C4-2B (cell line): ENCODE measurements at regions not wholly inside any gene's neighbourhood (a gene's known extent, or its start where the extent isn't known, plus 50 kb on each side); places are given as distances from the start of the nearest gene placed in this dataset.
A peak's percentile ranks its signal among the peaks of the same experiment; 100 is the strongest.

ENCODE experiments used
- H3K27ac ChIP-seq: fragments of 450-650 bp; 2 replicates; pipeline ENCODE4 v1.5.1; 2017
- CTCF ChIP-seq: fragments of 450-650 bp; conservative IDR thresholded peaks from 2 replicates; pipeline ENCODE4 v1.5.1; 2017; ENCODE audit warnings: mild to moderate bottlenecking
- ZFX ChIP-seq: fragments of 450-650 bp; IDR thresholded peaks from 2 replicates; pipeline ENCODE4 v1.6.1; 2017

GRCh38 chr2:217011576-217011975 is 151.7 kb upstream of the TNP1 start:
- TF ChIP-seq CTCF (no peak), ZFX (no peak)
- H3K27ac ChIP-seq, result no peak overlapping the region

GRCh38 chr2:217010173-217010572 is 150.3 kb upstream of the TNP1 start:
- no peak for TF ChIP-seq CTCF
- no peak for TF ChIP-seq ZFX

GRCh38 chr2:217008794-217009193 is 148.9 kb upstream of the TNP1 start:
- H3K27ac ChIP-seq, result no peak overlapping the region
- no peak for TF ChIP-seq ZFX
- no peak for TF ChIP-seq CTCF

More at GRCh38 chr2:217010173-217010572, 150.3 kb upstream of the TNP1 start:
- H3K27ac ChIP-seq, result no peak overlapping the region

- TF ChIP-seq CTCF (no peak), ZFX (no peak)
- H3K27ac ChIP-seq, result no peak overlapping the region
Measured at GRCh38 chr2:217006217-217006616, 146.4 kb upstream of the TNP1 start.

DNA sequence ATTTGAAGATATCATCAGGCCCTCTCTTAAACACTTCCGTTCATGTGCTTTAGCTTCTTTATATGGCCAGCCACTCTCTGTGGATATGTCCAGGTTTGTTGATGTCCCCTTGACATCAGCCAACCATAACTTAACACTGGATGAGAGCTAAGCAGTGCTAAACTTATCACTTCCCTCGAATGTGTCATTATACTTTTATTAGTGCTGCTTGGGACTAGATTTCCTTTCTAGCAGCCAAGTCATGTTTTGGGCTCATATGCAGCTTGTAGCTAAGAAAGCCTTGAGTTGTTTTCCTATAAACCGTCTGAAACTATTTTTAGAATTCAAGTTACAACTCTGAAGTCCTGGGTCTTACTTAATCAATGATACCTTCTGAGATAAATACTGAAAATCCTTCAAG is 144.8 kb upstream of the TNP1 start:
- TF ChIP-seq CTCF (no peak), ZFX (no peak)
- no peak overlapping the region for H3K27ac ChIP-seq

DNA sequence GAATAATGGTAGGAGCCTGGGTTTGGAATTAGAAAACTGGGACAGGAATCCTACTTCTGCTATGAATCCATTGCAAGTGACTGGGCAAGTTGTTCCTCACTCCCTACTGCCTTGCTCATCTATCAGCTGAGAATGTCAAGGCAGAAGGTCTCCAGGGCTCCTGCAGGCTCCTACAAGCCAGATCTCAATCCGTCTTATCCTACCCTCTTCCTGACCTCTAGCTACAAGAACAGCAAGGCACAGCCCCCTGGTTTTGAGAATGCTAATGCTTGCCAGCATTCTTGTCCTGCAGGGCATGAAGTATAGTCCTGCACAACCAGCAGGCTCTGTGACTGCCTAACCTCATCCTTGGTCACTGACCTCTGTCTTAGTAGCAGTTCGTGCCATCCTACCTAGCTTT is 141.9 kb upstream of the TNP1 start:
- no peak overlapping the region for H3K27ac ChIP-seq
- no peak for TF ChIP-seq CTCF
- TF ChIP-seq ZFX, result no peak

GRCh38 chr2:217000406-217000805 is 140.5 kb upstream of the TNP1 start:
- TF ChIP-seq ZFX (no peak), CTCF (peak; percentile 17)

More at GRCh38 chr2:217000406-217000805, 140.5 kb upstream of the TNP1 start:
- no peak overlapping the region for H3K27ac ChIP-seq
